ENCODE measurements at regions not wholly inside any gene's neighbourhood (a gene's known extent, or its start where the extent isn't known, plus 50 kb on each side); places are given as distances from the start of the nearest gene placed in this dataset.
"Not testable (repeated sequence)": the region's sequence is repeated elsewhere in the genome, so short reads cannot be mapped to it uniquely, and the experiment has no call there.

DNA sequence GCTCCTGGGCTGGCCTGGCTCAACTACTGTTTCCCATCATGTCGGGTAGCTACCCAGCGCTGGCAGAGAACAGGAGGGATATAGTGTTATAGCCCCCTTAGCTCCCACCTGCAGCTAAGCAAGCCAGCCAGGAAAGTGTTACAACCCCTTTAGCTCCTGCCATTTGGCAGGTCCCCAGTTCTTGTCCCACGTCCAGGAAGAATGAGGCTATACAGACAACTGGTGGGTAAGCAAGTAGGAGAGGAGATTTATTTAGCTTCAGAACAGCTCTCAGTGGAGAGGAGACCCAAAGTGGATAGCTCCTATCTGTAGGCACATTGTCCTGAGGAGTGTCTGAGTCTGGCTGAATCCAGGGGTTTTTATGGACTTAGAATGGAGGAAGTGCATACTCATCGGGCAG is 741.1 kb upstream of the B3GALT2 start:
- no peak for DNase-seq

DNA sequence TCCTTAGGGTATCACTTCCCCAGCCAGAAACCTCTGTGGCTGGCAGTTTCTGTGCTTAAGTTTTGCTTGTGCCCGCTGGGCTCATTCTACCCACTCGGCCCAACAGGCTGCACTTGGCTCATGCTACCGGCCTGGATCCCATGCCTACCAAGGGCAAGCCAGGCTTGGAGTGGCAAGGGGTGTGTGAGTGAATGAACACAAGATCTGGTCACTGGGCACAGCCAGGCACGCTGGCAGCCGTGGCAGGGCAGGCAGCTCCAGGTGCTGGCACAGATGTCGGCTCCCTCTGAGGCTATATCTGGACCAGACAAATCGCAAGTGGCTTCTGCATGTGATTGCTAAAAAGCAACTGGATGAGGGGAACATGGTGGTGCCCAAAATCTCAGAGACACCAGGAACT is 740.5 kb upstream of the B3GALT2 start:
- DNase-seq: no peak

DNA sequence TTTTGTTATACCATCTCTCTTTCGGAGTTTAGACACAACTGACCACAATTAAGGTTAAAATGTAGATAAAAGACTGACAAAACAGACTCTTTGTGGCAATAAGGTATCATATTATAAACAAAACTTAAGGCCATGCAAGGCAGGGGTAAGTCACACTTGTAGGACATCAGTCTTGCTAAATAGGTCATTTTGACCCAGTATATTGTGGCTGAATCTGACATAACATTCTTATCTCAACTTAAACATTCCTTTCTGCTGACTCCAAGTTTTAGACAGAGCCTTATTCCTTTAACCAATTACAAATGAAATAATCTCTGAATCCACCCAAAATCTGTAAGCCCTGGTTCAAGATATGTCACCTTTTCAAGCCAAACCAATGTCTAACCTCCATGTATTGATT is 733.4 kb upstream of the B3GALT2 start:
- DNase-seq: no peak

DNA sequence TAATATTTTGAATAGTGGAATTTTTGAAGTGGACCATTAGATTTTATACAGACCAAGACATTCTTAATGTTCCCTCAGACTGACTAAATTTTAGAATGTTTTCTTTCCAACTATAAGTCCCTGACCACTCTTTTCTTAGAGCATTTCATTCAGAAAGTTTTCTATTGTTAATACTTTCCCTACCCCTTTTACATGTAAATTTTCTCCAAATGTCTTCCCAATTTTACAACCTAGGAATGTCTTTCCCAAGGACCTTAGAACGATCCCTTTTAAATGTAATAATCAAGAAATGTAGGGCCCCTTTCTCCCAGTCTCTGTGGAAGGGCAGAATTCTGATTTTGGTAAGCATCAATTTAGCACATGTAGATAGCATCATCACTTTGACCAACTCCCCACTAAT is 730.0 kb upstream of the B3GALT2 start:
- DNase-seq: no peak

DNA sequence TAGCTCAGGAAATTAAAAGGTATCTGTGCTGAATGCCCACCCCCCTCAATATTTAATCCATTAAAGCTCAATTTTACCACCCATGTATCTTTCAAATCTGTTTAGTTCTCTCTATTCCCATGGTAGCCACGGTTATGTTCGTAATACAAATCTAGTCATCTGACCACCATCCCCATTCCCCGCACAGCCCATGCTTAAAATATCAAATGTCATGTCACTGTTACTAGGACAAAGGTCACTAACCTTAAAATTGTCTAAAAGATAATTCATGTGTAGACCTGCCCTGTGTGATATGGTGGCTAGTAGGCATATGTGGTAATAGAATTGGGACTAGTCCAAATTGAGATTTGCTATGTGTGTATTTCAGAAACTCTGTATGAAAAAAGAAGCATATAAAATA is 728.5 kb upstream of the B3GALT2 start:
- no peak for DNase-seq

DNA sequence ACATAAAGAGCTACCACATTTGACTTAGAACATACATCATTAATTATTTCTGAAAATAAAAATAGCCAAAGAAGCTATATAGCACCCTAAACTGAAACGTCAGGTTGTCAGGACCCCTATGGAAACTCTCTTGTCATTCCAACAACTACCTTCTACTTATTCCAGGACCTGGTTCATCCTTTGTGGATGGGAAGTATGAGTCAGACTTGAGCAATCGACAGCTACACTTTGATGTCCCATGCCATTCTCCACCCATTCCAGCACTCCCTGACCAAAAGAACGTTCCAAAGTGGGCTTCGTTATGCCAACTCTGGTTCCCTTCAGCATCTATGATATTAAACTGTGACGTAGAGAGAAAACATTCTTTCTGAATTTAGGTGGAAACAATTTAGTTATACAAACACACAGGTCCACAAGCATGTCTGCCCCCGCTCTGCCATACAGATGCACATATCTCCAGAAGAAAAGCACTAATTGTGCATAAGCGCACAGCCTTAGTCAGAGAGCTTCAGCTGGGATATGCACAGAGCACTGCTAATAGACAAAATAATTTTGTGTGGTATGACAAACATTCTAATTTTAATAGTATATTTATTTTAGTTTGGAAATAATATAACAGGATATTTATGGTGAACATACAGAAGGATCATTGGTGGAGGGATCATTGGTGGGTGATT is 723.1 kb upstream of the B3GALT2 start:
- no peak for DNase-seq

DNA sequence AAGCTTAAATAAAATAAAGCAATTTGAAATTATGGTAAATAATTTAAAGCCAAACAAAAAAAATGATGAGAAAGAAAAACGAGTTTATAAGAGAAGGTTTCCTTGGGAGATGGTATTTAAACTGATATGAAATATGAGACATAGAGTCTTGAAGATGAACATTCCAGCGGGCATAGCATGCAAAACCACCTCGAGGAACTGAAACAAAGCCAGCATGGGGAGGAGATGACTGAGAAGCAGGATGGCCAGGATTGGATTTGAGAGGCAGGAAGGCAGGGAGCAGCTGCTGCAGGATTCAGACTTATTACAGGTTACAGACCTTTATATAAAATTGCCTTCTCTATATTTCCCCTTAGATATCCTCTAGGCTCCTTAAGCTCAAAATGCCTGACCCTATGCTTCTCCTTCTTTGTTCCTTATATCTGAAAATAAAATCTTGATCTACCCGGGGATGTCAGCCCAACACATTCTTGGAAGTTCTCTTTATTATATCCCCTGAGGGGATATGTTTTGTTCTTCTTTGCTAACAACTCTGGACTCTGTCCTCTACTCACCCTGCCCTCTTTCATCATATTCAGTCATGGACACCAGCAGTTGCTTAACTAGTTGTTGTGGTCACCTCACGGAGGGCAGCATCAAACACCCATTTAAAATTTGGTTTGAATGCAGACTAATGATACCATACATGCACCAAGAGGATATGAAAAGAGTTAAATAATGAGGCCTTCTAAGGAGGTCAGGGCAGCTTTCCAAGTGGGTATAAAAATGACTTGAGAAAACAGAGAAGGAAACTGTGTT is 719.1 kb upstream of the B3GALT2 start:
- DNase-seq: no peak

DNA sequence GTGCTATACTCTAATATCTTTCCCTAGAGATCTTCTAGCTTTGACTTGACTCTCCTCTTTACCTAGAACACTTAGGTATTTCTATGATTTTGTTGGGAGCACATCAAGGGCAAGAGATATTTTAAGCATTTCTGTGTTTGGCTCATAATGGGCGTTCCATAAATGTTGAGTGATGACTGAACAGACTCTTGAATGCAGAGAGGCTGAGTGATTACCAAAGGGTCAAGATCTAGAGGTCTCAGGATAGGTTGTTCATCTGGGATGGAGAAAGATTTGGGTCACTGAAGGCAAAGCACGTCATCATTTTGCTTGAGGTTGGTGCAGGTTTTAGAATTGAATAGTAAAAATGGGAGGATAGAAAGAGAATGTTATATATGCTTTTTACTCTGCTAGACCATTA is 705.4 kb upstream of the B3GALT2 start:
- DNase-seq: no peak

DNA sequence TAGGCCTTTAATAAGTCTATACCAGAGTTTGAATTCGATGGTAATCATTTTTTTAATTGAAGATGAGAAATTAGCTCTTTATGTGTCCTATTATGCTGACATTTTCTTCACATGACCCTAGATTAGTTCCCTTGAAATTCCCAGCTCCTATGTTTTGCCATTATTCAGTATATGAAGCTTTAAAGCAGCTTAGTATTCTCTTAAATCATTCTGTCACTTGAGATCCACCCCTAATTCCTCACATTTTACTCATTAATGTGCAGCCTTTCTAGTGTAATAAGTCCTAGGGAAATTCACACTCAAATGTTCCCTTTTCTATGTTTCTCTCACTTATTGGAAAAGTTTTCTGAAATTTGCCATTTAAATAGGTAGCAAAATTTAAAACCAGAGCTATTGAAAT is 704.5 kb upstream of the B3GALT2 start:
- no peak for DNase-seq

DNA sequence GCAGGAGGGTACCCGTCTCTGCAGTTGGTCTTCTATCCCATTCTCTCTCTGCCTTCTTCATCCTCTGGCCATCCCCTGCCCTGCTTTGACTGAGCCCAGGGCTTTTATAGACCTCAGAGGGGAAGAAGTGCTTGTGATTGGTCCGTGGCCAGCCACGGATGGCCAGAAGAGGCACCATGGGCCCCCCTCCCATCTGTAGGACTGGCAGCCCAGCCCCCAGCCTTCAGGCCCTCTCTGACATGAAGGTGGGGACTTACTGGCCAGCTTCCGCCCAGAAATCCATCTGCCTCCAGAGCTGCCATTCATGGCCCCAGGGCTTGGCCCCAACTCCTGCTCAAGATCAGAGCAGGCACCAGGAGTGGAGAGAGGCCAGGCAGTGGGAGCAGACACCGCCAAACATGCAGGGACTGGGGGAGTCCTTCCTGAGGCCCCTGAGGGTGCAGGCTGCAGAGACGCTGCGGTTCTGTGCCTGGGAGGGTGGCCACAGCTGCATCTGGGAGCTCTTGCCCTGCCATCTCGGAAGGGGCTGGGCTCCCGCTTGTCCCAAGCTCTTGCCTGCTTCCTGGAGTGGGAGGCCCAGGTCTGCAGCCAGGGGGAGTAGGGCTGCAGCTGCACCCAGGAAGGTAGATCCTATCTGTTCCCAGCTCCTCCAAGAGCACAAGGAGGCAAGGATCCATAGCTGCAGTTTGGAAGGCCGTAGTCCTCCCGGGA is 698.6 kb upstream of the B3GALT2 start:
- no peak for DNase-seq

DNA sequence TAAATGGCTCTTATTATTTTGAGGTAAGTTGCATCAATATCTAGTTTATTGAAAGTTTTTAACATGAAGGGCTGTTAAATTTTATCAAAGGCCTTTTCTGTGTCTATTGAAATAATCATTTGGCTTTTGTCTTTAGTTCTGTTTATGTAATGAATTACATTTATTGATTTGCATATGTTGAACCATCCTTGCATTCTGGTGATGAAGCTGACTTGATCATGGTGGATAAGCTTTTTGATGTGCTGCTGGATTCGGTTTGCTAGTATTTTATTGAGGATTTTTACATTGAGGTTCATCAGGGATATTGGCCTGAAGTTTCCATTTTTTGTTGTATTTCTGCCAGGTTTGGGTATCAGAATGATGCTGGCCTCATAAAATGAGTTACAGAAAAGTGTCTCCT is 691.5 kb upstream of the B3GALT2 start:
- not testable (repeated sequence) for DNase-seq

DNA sequence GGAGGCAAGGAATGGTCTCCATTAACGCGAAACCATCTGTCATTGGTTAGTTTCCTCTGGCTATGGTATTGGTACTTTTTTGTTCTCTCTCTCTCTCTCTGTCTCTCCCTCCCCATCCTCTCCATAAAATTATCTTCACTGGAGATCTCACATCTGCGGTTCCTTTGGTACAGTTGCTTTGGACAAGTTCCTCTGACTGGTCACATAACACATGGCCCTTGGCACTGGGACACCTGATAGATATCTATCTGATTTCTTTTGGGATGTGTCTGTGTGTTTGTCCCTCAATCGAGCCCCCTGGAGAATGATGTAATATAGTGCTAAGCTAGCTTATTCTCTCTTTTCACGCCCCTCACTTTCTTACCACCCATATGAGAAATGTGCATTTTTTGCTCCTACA is 682.0 kb upstream of the B3GALT2 start:
- DNase-seq: no peak

DNA sequence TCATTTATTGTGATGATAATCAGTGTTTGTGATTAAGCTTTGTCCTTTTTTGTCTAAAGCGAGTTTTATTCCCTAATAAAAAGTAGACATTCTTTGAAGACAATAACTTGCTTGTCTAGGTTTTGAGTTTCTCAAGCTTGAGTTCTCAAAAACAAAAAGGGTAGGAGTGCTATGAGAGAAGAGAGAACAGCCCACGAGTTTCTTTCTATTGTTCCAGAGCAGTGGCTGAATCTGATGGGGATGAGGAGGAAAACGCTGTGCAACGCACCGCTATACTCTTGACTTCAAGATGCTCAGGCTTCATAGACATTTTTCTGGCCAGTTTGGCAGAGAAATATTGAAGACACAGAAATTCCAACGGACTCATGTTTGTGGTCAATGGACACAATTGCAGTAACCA is 669.8 kb upstream of the B3GALT2 start:
- no peak for DNase-seq

DNA sequence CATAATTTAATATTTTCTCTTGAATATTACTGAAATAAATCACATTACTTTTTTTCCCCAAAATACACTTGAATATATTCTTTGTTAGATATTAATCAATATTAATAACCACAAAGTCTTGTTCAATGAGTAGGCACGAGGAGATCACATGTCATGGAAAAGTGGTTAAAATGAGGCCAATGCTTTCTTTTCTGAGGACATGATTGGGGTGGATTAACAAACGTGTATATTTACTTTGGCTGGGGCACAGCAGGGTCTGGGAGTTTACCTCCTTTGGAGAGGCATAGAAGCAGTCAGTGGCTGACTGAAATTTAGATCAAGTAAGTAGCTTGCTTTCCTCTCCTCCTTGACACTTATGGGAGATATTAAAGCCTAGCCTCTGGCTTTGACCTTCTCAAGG is 664.3 kb upstream of the B3GALT2 start:
- no peak for DNase-seq

DNA sequence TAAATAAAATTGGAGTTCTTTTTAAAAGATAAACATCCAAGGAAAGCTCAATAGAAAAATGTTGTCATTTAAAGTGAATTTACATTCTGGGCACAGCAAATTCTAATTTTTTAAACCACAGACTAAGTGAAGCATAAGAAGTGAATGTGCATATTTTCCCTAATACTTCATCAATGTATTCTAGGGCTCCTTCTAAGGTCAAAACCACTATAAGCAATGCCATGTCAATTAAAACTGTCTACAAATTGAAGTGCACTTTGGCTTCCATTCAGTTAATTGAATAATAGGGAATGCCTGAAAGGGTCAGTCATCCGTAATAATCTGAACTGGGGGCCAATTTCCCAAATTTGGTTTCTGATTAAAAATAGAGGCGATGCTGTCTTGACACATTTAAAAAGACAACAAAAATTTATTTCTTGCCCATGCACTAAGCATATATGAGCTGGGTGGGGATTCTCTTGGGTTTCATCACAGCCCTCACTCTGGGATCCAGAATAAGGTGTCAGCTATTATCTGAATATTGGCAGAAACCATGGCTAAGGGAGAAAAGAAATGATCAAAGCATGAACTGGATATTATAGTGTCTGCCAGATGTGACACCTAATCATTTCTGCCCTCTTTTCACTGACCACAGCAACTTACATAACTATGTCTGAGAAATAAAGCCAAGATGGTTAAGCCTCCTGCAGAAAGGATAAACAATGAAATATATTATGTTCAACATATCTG is 660.6 kb upstream of the B3GALT2 start:
- DNase-seq: no peak

DNA sequence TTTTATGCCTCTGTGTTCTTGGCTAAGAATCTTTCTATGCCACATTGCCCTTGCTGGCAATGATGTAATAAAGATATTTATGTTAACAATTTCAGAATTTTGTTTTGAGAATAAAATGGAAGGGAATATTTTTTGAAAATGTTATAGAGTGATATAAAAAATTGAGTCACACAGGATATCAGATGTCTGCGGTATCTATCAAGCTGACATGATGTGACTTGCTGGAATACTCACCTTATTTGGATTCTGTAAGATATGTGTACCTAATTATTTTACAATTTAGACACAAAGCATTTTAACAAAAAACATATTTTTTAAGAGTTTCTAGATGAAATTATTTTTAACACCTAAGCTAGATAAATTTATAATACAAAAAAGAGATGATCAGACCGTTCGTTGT is 660.0 kb upstream of the B3GALT2 start:
- no peak for DNase-seq

DNA sequence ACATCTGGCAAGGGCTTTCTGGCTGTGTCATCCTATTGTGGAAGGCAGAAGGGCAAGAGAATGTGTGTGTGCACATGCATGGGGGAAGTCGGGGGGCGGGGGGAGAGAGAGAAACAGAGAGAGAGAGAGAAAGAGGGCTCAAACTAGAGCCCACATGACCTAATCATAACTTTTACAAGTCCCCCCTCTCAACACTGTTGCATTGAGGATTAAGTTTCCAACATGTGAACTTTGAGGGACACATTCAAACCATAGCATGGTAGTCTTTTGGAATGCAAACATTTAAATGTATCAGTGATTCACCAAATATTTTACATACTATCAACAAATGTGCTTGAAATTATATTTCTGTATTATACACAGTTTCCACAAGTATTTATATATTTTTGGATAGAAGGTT is 655.4 kb upstream of the B3GALT2 start:
- no peak for DNase-seq

DNA sequence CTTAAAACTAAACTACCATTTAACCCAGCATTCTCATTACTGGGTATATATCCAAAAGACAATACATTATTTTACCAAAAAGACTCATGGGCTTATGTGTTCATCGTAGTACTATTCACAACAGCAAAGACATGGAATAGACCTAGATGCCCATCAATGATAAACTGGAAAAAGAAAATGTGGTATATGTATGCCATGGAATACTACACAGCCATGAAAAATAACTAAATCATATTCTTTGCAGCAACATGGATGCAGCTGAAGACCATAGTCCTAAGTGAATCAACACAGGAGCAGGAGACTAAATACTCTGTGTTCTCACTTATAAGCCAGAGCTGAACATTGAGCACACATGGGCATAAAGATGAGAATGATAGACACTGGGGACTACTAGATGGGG is 645.1 kb upstream of the B3GALT2 start:
- DNase-seq: no peak

DNA sequence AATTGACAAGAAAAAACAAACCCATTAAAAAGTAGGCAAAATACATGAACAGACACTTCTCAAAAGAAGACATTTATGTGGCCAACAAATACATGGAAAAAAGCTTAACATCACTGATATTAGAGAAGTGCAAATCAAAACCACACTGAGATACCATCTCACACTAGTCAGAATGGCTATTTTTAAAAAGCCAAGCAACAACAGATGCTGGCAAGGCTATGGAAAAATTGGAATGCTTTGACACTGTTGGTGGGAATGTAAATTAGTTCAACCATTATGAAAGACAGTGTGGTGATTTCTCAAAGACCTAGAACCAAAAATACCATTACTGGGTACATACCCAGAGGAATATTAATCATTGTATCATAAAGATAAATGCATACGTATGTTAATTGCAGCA is 641.1 kb upstream of the B3GALT2 start:
- no peak for DNase-seq

DNA sequence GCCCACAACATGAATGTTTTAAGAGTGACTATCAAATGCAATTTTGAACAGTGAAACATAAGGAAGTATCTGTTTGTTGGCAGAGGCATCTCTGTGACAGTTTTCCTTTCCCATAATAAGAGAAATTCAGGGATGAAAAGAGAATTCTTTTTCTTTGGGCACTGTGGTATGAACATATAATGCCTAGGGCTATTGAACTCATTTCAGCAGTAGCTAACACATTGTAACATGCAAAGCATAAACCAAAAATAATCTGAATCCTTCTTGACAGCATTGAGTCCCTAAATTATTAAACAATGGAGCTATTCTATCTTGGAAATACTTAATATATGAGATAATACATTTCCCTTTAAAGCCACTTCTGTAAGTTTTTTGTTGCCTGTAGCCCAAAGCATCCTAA is 633.0 kb upstream of the B3GALT2 start:
- DNase-seq: no peak

DNA sequence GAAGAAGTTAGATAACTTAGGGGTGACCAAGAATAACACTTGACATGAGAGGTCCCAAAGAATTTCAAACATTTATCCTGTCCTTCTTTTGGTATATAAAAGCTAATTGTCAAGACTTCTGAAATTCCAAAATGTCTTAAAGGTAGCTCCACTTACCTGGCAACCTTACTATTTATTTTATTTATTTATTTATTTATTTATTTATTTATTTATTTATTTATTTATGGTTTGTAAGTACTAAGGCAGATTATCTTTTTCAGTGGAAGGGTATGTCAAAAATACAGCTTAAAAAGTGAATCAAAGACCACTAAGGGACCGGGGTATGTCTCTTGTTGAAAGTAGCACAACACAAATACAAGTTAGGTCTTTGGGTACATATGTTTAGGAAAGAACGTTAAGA is 620.8 kb upstream of the B3GALT2 start:
- DNase-seq: no peak

DNA sequence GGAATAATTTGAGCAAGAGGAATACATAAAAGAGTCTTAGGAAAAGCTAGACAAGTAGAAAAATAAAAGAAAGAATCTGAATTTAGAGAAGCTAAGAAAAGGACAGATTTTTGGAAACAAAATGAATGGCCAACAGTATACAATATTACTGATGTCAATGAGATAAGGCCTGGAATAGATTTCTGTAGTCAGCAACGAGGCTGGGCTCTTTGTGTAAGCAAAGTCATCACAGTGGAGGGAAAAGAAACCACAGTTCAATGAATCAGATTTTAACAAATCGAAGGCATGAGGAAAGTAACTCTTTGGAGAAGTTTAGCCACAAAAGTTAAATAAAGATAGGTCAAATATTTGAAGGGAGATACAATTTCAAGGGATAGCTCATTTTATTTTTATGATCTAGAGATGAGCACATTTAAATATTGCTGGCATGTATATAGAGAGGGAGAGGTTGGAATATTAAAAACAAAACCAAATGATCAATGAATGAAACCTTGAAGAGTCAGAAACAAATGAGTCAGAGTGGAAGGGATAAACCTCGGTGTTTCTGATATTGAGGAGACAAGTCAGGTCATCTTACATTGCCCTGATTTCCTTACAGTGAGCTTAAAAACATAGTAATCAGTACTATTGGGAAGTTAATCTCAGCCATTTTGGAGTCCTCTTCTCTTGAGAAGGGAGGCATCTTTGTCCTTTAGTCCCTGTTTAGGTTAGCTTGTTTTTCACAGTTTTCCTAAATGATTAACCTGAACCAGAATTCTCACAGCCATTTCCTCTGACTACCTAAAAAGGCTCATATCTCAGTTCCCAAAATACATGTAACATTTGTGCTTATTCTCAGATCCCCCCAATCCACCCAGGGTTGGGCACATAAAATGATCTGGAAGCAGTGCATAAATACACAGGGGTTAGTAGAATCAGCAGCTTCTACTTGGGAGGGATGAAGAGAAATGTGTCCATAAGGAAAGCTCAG is 620.0 kb upstream of the B3GALT2 start:
- no peak for DNase-seq

Data from activated effector memory CD4-positive, alpha-beta T cell treated with Interleukin-2 at 50 U/mL for 16 hours (primary cell).